Memory B cell (primary cell): ENCODE measurements at regions not wholly inside any gene's neighbourhood (a gene's known extent, or its start where the extent isn't known, plus 50 kb on each side); places are given as distances from the start of the nearest gene placed in this dataset.

Experiments used
- ATAC-seq: fragments of 150-1000 bp; cut with Tn5 transposase; 2 replicates; pipeline ENCODE4 v1.10.0; 2021; ENCODE audit warnings: low read depth, mild to moderate bottlenecking, moderate library complexity
- DNase-seq, 2 donors: peaks; one replicate each; pipeline ENCODE4 v3.0.0; 2022; ENCODE audit warnings: low spot score in 2 of 2
- H3K27ac Mint-ChIP-seq: one replicate; pipeline ENCODE4 v1.8.0; 2022; ENCODE audit warnings: mild to moderate bottlenecking, moderate library complexity, mixed read lengths
- H3K27me3 Mint-ChIP-seq: one replicate; pipeline ENCODE4 v1.8.0; 2022; ENCODE audit warnings: mixed read lengths
- H3K36me3 Mint-ChIP-seq: one replicate; pipeline ENCODE4 v1.8.0; 2022; ENCODE audit warnings: mild to moderate bottlenecking, mixed read lengths
- H3K4me1 Mint-ChIP-seq: one replicate; pipeline ENCODE4 v1.8.0; 2022; ENCODE audit warnings: mixed read lengths
- H3K4me3 Mint-ChIP-seq: one replicate; pipeline ENCODE4 v1.8.0; 2022; ENCODE audit warnings: mild to moderate bottlenecking, moderate library complexity, mixed read lengths
- H3K9me3 Mint-ChIP-seq: one replicate; pipeline ENCODE4 v1.8.0; 2022; ENCODE audit warnings: mixed read lengths

- H3K4me3 Mint-ChIP-seq, result no peak overlapping the region
- no peaks in the 10 kb centered on the region for H3K27me3 Mint-ChIP-seq
- no peak overlapping the region for H3K27ac Mint-ChIP-seq
- ATAC-seq (no peak), DNase-seq (no peak)
- no peaks in the 10 kb centered on the region for H3K4me1 Mint-ChIP-seq
- no peaks in the 10 kb centered on the region for H3K36me3 Mint-ChIP-seq
- H3K9me3 Mint-ChIP-seq, result no peaks in the 10 kb centered on the region
These were observed 513.6 kb downstream of the CDY2B start for GRCh38 chrY:17366400-17366799.

DNA sequence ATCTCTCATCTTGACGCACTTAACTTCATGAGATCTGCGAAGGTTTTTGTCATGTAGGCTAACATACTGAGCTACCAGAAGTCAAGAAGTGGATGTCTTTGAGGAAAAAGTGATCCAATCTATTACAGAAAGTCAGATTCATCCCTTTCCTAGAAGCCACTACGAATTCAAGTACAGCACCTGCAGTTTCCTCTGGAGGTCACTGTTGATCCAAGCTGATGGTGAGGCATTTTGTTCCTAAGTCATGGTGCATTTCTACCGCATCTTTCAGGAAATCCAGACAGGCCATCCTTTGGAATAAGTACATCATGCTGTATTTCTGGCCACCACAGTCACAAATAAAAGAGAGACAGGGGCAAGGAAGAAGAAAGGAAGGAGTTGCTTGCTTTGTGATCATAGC is 541.0 kb downstream of the CDY2B start:
- H3K9me3 Mint-ChIP-seq, result peaks cover 4% of the 10 kb centered on the region
- no peak overlapping the region for H3K27ac Mint-ChIP-seq
- H3K36me3 Mint-ChIP-seq, result no peaks in the 10 kb centered on the region
- no peak for DNase-seq
- no peak overlapping the region for H3K4me3 Mint-ChIP-seq
- H3K27me3 Mint-ChIP-seq, result no peaks in the 10 kb centered on the region
- H3K4me1 Mint-ChIP-seq, result no peaks in the 10 kb centered on the region
- ATAC-seq, result no peak

- H3K36me3 Mint-ChIP-seq, result no peaks in the 10 kb centered on the region
- no peak overlapping the region for H3K27ac Mint-ChIP-seq
- no peak overlapping the region for H3K4me3 Mint-ChIP-seq
- ATAC-seq (no peak), DNase-seq (no peak)
- no peaks in the 10 kb centered on the region for H3K27me3 Mint-ChIP-seq
- H3K9me3 Mint-ChIP-seq, result peaks cover 4% of the 10 kb centered on the region
- H3K4me1 Mint-ChIP-seq, result no peaks in the 10 kb centered on the region
These were observed 549.3 kb downstream of the CDY2B start for GRCh38 chrY:17330733-17331132.

DNA sequence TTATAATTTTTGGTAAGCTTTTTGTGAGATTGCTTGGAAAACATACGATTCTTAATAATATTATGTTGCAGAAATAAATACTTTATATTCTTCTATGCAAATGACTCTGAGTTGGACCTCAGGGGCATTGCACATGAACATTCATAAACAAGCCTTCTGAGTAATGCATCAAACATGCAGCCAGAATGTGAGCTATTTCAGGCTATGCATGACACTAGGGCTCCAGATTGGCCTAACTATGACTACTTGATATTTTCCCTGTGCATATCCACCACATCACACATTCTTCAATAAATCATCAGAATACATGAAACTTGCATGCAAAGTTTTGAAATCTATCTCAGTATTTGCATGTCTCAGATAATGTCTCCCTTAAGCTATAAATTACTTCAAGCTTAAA is 560.1 kb downstream of the CDY2B start:
- H3K4me3 Mint-ChIP-seq, result no peak overlapping the region
- DNase-seq (no peak), ATAC-seq (no peak)
- H3K4me1 Mint-ChIP-seq, result no peaks in the 10 kb centered on the region
- no peak overlapping the region for H3K27ac Mint-ChIP-seq
- no peaks in the 10 kb centered on the region for H3K36me3 Mint-ChIP-seq
- no peaks in the 10 kb centered on the region for H3K27me3 Mint-ChIP-seq
- H3K9me3 Mint-ChIP-seq, result peaks cover 1% of the 10 kb centered on the region

DNA sequence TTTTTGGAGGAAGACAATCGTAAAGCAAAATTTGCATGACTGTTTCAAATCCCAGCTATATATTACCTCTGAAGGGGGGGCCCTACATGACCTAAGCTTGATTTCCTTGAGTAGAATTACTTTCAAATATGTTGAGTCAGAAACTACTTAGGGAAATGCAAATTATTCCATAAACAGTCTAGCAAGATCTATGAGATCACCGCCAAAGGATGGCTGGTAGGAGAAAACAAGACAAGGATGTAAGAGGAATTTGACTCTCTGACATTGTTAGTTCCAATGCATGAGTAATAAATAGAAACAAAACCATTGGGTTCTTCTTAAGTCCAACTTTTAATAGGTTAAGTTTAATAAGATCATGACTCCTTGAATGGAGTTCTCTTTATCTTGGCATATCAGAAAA is 561.4 kb downstream of the CDY2B start:
- no peak for DNase-seq
- Mint-ChIP-seq H3K9me3 (peaks cover 3% of the 10 kb centered on the region), H3K4me1 (no peaks in the 10 kb centered on the region), H3K36me3 (no peaks in the 10 kb centered on the region), H3K4me3 (no peak overlapping the region), H3K27me3 (no peaks in the 10 kb centered on the region), H3K27ac (no peak overlapping the region)
- no peak for ATAC-seq

GRCh38 chrY:17277056-17277455 is 603.0 kb downstream of the CDY2B start:
- no peaks in the 10 kb centered on the region for H3K9me3 Mint-ChIP-seq
- ATAC-seq, result no peak

DNA sequence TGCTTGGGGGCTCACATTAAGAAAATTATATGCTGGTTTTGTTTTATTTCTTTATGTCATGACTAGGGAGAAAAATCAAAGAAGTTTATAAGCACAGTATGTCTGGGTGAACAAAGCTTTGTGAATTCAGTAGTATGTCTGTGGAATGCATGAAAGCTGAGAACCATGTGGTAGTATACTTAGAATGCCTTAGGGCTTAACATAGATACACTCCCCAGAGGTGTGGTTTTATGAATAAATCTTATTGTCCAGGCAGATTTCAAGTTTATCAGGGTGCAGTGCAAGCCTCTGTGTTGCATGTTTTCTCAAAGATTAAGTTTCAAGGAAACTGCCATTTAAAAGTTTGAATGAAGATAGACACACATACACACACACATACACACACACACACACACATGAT is 620.5 kb downstream of the CDY2B start:
- Mint-ChIP-seq H3K27ac (no peak overlapping the region), H3K36me3 (no peaks in the 10 kb centered on the region), H3K27me3 (no peaks in the 10 kb centered on the region), H3K4me3 (no peak overlapping the region), H3K4me1 (no peaks in the 10 kb centered on the region), H3K9me3 (peaks cover 2% of the 10 kb centered on the region)
- DNase-seq (no peak), ATAC-seq (no peak)

More at GRCh38 chrY:17277056-17277455, 603.0 kb downstream of the CDY2B start:
- no peaks in the 10 kb centered on the region for H3K36me3 Mint-ChIP-seq
- H3K4me3 Mint-ChIP-seq, result no peak overlapping the region
- DNase-seq, result no peak
- no peak overlapping the region for H3K27ac Mint-ChIP-seq
- H3K4me1 Mint-ChIP-seq, result no peaks in the 10 kb centered on the region
- no peaks in the 10 kb centered on the region for H3K27me3 Mint-ChIP-seq

DNA sequence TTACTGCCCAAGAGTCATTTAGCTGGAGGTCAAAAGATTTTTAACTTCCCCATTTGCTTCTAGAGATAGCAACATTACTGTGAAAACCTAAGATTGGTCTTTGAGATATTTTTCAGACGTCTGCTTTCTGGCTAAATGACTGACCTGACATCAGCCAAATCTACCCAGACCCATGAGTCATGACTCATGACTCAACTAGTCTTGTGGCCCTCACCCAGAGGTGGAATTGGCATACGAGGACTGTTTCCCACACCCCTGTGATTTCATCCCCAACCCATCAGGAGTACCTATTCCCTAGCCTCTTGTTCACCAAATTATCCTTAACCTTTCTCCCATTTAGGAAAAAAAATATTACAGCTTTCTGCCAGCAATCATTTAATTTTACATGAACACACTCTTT is 641.6 kb downstream of the CDY2B start:
- Mint-ChIP-seq H3K27ac (no peak overlapping the region), H3K9me3 (peaks cover 2% of the 10 kb centered on the region), H3K36me3 (no peaks in the 10 kb centered on the region), H3K27me3 (no peaks in the 10 kb centered on the region), H3K4me1 (no peaks in the 10 kb centered on the region), H3K4me3 (no peak overlapping the region)
- ATAC-seq, result no peak
- no peak for DNase-seq

DNA sequence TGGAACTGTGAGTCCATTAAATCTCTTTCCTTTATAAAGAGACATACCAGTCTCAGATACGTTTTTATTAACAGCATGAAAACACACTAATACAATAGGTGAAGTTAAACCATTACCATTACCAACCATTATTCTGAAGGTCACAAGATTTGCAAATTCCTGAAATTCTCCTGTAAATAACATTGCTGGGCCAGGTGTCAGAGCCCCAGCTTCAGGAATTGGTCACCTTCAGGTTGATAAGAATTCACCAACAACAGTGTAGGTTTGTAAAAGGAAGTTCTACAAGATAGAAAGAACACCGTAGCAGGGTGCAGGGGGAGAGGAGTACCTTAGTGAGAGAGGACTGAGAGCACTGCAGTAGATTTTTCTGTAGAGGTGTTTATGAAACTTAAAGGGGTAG is 644.3 kb downstream of the CDY2B start:
- ATAC-seq (no peak), DNase-seq (no peak)
- Mint-ChIP-seq H3K36me3 (no peaks in the 10 kb centered on the region), H3K27ac (no peak overlapping the region), H3K9me3 (peaks cover 2% of the 10 kb centered on the region), H3K27me3 (no peaks in the 10 kb centered on the region), H3K4me1 (no peaks in the 10 kb centered on the region), H3K4me3 (no peak overlapping the region)

DNA sequence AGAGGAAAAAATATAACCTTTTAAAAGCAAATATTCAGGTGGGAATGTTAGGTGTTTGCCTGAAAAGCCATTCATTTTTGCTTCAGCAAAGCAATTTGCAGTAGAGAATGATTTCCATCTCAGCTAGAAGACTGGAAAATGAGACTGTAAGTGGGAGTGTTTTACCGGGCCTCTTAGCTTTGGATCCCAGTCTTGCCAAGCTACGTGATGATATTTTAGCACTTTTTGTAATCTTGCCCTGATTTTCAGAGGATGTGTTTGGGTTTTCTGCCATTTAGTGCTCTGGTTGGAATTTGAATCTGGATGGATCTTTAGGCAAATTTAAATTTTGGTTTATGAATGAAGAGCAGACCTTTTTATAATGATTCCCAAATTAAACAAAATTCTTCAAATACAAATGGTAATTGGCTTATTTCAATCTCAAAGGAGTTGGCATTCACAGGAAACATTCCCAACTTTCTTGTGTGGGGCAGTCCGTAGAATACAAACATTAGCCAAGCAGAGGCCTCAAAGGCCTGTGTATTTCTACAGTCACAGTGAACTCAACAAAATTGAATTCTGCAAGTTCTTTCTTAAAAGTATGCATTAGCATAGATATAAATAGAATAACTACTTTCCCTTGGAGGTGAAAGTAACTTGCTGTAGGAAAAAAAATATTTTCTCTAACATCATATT is 646.4 kb downstream of the CDY2B start:
- no peak for DNase-seq
- Mint-ChIP-seq H3K27ac (no peak overlapping the region), H3K36me3 (no peaks in the 10 kb centered on the region), H3K27me3 (no peaks in the 10 kb centered on the region), H3K4me3 (no peak overlapping the region), H3K4me1 (no peaks in the 10 kb centered on the region), H3K9me3 (peaks cover 2% of the 10 kb centered on the region)
- ATAC-seq, result no peak

- H3K27me3 Mint-ChIP-seq, result no peaks in the 10 kb centered on the region
- ATAC-seq, result no peak
- H3K36me3 Mint-ChIP-seq, result no peaks in the 10 kb centered on the region
- DNase-seq, result no peak
- peaks cover under 1% of the 10 kb centered on the region for H3K9me3 Mint-ChIP-seq
- H3K4me3 Mint-ChIP-seq, result no peak overlapping the region
- no peaks in the 10 kb centered on the region for H3K4me1 Mint-ChIP-seq
- H3K27ac Mint-ChIP-seq, result no peak overlapping the region
These were observed 648.0 kb downstream of the CDY2B start for GRCh38 chrY:17231994-17232393.

DNA sequence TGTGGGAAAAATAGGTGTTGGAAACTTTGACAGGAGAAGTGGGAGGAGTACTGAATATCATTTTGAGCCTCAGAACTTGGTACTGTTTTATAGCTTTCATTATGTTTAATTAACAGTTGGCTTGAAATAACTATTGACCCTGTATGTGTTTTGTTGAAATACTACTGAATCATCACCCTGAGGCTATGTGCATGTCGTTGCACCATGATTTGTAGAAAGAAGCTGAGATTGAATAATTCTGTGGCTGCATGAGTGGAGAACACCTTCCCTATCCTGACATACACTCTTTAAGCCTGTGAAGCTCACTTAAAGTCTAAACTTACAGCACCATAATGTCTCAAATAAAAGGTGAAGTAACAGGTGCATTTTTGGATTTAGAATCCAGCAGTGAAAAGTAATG is 656.5 kb downstream of the CDY2B start:
- Mint-ChIP-seq H3K9me3 (peaks cover 2% of the 10 kb centered on the region), H3K36me3 (no peaks in the 10 kb centered on the region), H3K4me1 (no peaks in the 10 kb centered on the region), H3K27me3 (no peaks in the 10 kb centered on the region), H3K4me3 (no peak overlapping the region), H3K27ac (no peak overlapping the region)
- ATAC-seq (no peak), DNase-seq (no peak)

- Mint-ChIP-seq H3K4me3 (no peak overlapping the region), H3K36me3 (no peaks in the 10 kb centered on the region), H3K9me3 (peaks cover 2% of the 10 kb centered on the region), H3K4me1 (no peaks in the 10 kb centered on the region), H3K27ac (no peak overlapping the region), H3K27me3 (no peaks in the 10 kb centered on the region)
- DNase-seq, result no peak
- ATAC-seq, result no peak
These were observed 677.6 kb downstream of the CDY2B start for GRCh38 chrY:17202395-17202794.

DNA sequence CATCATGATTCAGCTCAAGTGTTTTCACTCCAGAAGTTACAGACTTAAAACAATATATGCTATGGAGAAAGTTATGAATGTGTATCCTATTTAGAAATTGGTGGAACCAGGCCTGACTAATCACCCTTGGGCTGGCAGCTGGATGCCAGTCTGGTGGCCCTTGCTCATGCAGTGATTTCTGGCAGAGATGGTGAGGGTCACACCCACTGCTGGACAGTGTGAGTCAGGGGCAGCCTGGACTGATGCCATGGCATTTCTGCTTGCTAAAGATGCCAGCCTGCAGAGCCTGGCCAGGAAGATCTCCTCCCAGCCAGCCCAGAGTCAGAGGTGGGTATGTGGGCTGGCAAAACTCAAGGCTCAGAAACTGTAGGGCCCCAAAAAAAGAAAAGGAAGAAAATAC is 695.7 kb downstream of the CDY2B start:
- no peak overlapping the region for H3K27ac Mint-ChIP-seq
- ATAC-seq (no peak), DNase-seq (no peak)
- peaks cover 3% of the 10 kb centered on the region for H3K9me3 Mint-ChIP-seq
- no peaks in the 10 kb centered on the region for H3K27me3 Mint-ChIP-seq
- H3K36me3 Mint-ChIP-seq, result no peaks in the 10 kb centered on the region
- no peaks in the 10 kb centered on the region for H3K4me1 Mint-ChIP-seq
- no peak overlapping the region for H3K4me3 Mint-ChIP-seq

GRCh38 chrY:17166881-17167280 is 713.1 kb downstream of the CDY2B start:
- Mint-ChIP-seq H3K27me3 (no peaks in the 10 kb centered on the region), H3K9me3 (peaks cover 6% of the 10 kb centered on the region), H3K4me1 (no peaks in the 10 kb centered on the region), H3K27ac (no peak overlapping the region), H3K36me3 (no peaks in the 10 kb centered on the region), H3K4me3 (no peak overlapping the region)
- ATAC-seq (no peak), DNase-seq (no peak)
